Lung microvascular endothelial cell (primary cell): ENCODE measurements at regions not wholly inside any gene's neighbourhood (a gene's known extent, or its start where the extent isn't known, plus 50 kb on each side); places are given as distances from the start of the nearest gene placed in this dataset.
"Not testable (repeated sequence)": the region's sequence is repeated elsewhere in the genome, so short reads cannot be mapped to it uniquely, and the experiment has no call there.

ENCODE experiments used
- DNase-seq, 2 donors: peaks; one replicate each; pipeline versions ENCODE4 v3.0.0 to v3.0.0-alpha.2; 2010; ENCODE audit warnings: low read depth in 2 of 2

GRCh38 chr17:63290351-63290750, 155.8 kb downstream of the CYB561 start:
- DNase-seq, result no peak

- peak; percentile 15 to 29 for DNase-seq
Observed at GRCh38 chr17:63290784-63291183, 155.3 kb downstream of the CYB561 start.

- DNase-seq, result no peak
Observed at GRCh38 chr17:63291258-63291657, 154.8 kb downstream of the CYB561 start.

GRCh38 chr17:63292421-63292820, 153.7 kb downstream of the CYB561 start:
- no peak for DNase-seq

- peak; percentile 35 to 82 for DNase-seq
Observed at GRCh38 chr17:63293323-63294075, 152.6 kb downstream of the CYB561 start.

GRCh38 chr17:63294776-63295175, 151.3 kb downstream of the CYB561 start:
- no peak for DNase-seq

GRCh38 chr17:63295288-63295687, 150.8 kb downstream of the CYB561 start:
- no peak for DNase-seq

- no peak for DNase-seq
Observed at GRCh38 chr17:63295839-63296590, 150.1 kb downstream of the CYB561 start.

- DNase-seq, result not testable (repeated sequence)
Observed at GRCh38 chr17:63298916-63299315, 147.2 kb downstream of the CYB561 start.

- no peak for DNase-seq
Observed at GRCh38 chr17:63304704-63305261, 141.3 kb downstream of the CYB561 start.

- DNase-seq, result peak in 1 of 2 donors; percentile 49
Observed at GRCh38 chr17:63305857-63306256, 140.2 kb downstream of the CYB561 start.

GRCh38 chr17:63306855-63307254, 139.3 kb downstream of the CYB561 start:
- no peak for DNase-seq

- DNase-seq, result no peak
Observed at GRCh38 chr17:63308272-63308671, 137.8 kb downstream of the CYB561 start.

GRCh38 chr17:63309021-63309420, 137.1 kb downstream of the CYB561 start:
- peak; percentile 46 to 78 for DNase-seq

- no peak for DNase-seq
Observed at GRCh38 chr17:63311416-63311937, 134.6 kb downstream of the CYB561 start.

GRCh38 chr17:63314761-63315160, 131.3 kb downstream of the CYB561 start:
- no peak for DNase-seq

- DNase-seq, result no peak
Observed at GRCh38 chr17:63316100-63316499, 130.0 kb downstream of the CYB561 start.

GRCh38 chr17:63317166-63317840, 128.8 kb downstream of the CYB561 start:
- DNase-seq, result no peak

- DNase-seq, result no peak
Observed at GRCh38 chr17:63325808-63326207, 120.3 kb downstream of the CYB561 start.

GRCh38 chr17:63329876-63330275, 116.2 kb downstream of the CYB561 start:
- DNase-seq, result no peak

GRCh38 chr17:63331301-63332061, 114.6 kb downstream of the CYB561 start:
- no peak for DNase-seq
